T-cell (primary cell): ENCODE measurements at regions not wholly inside any gene's neighbourhood (a gene's known extent, or its start where the extent isn't known, plus 50 kb on each side); places are given as distances from the start of the nearest gene placed in this dataset.

ENCODE experiments used
- ATAC-seq, 4 experiments: fragments of 200-7000 bp in 3 of 4; fragments of 150-1000 bp in 1 of 4; cut with Tn5 transposase; replicated peaks in 1 of 4; 1 replicate in 3 of 4; 2 replicates in 1 of 4; pipeline ENCODE4 v1.10.0; 2021; ENCODE audit warnings: moderate library complexity in 3 of 4, mild to moderate bottlenecking in 2 of 4, moderate number of reproducible peaks in 1 of 4
- CTCF ChIA-PET, 2 donors: fragments of 300-600 bp; sonication (Branson Sonifier 250); formaldehyde crosslinking; loops; one replicate each; lab custom pipeline; 2022; ENCODE audit warnings: antibody characterized with exemption in 2 of 2; lab: Charles Lee
- POLR2A ChIA-PET, 2 donors: fragments of 300-600 bp; sonication (Branson Sonifier 250); formaldehyde crosslinking; loops; one replicate each; lab custom pipeline; 2022; ENCODE audit warnings: antibody characterized with exemption in 2 of 2; lab: Charles Lee
- DNase-seq, 35 experiments: peaks; one replicate each; pipeline versions ENCODE4 v3.0.0 to v3.0.0-alpha.2; 2013 to 2023
- H3K27ac ChIP-seq: one replicate; pipeline ENCODE4 v1.5.1; 2013; ENCODE audit warnings: low read length
- H3K27me3 ChIP-seq, 2 experiments: replicated peaks in 1 of 2; 1 replicate in 1 of 2; 2 replicates in 1 of 2; pipeline versions ENCODE4 v1.6.1 to v1.7.0; 2013; ENCODE audit warnings: low read length in 1 of 2, mixed read lengths in 1 of 2; ENCODE audit not compliant: control insufficient read depth in 2 of 2, insufficient read depth in 2 of 2; ENCODE audit errors: extremely low read depth in 1 of 2
- H3K36me3 ChIP-seq, 2 donors: 1 replicate in 1 of 2; 2 replicates in 1 of 2; pipeline versions ENCODE4 v1.6.1 to v1.7.0; 2013; ENCODE audit warnings: low read length in 1 of 2; ENCODE audit not compliant: control insufficient read depth in 2 of 2, insufficient read depth in 1 of 2; ENCODE audit errors: extremely low read depth in 1 of 2
- H3K4me1 ChIP-seq, 2 experiments: 1 replicate in 1 of 2; 2 replicates in 1 of 2; pipeline versions ENCODE4 v1.6.1 to v1.7.0; 2013; ENCODE audit warnings: low read length in 2 of 2, mixed read lengths in 1 of 2; ENCODE audit not compliant: insufficient read depth in 2 of 2, control insufficient read depth in 1 of 2; ENCODE audit errors: extremely low read depth in 1 of 2
- H3K4me3 ChIP-seq, 2 donors: 1 replicate in 1 of 2; 2 replicates in 1 of 2; pipeline versions ENCODE4 v1.5.1 to v1.7.0; 2013; ENCODE audit warnings: mild to moderate bottlenecking in 2 of 2, low read length in 1 of 2, moderate library complexity in 1 of 2; ENCODE audit not compliant: control insufficient read depth in 1 of 2; ENCODE audit errors: extremely low read depth in 1 of 2
- H3K9me3 ChIP-seq: 2 replicates; pipeline ENCODE4 v1.7.0; 2013
- H3K27ac Mint-ChIP-seq, 2 donors: one replicate each; pipeline ENCODE4 v1.8.0; 2020 to 2021; ENCODE audit warnings: mild to moderate bottlenecking in 2 of 2, mixed read lengths in 2 of 2
- H3K27me3 Mint-ChIP-seq, 2 donors: one replicate each; pipeline ENCODE4 v1.8.0; 2021 to 2022; ENCODE audit warnings: mixed read lengths in 2 of 2
- H3K36me3 Mint-ChIP-seq: one replicate; pipeline ENCODE4 v1.8.0; 2021; ENCODE audit warnings: mixed read lengths
- H3K4me1 Mint-ChIP-seq, 3 donors: one replicate each; pipeline ENCODE4 v1.8.0; 2020 to 2022; ENCODE audit warnings: mixed read lengths in 3 of 3, mild to moderate bottlenecking in 1 of 3
- H3K4me3 Mint-ChIP-seq, 3 donors: one replicate each; pipeline ENCODE4 v1.8.0; 2020 to 2022; ENCODE audit warnings: mild to moderate bottlenecking in 3 of 3, mixed read lengths in 3 of 3, moderate library complexity in 3 of 3
- H3K9me3 Mint-ChIP-seq, 3 donors: one replicate each; pipeline ENCODE4 v1.8.0; 2020 to 2022; ENCODE audit warnings: mixed read lengths in 3 of 3
- WGBS: methylation state at CpG from one replicate; pipeline ENCODE4 v1.1.5; 2013; ENCODE audit warnings: missing lambda C conversion rate; ENCODE audit not compliant: insufficient coverage; 5-methylcytosine and 5-hydroxymethylcytosine counted together

- no peak for DNase-seq
- H3K4me1 Mint-ChIP-seq: peaks cover 0 to 6% (median 0%) of the 10 kb centered on the region in 3 donors
- no peak for ATAC-seq
Observed at GRCh38 chr15:59873644-59874272, 130.4 kb upstream of the FOXB1 start.

GRCh38 chr15:59867086-59867855 lies 136.8 kb upstream of the FOXB1 start:
- Mint-ChIP-seq H3K4me3 (no peak overlapping the region), H3K36me3 (no peaks in the 10 kb centered on the region), H3K9me3 (no peaks in the 10 kb centered on the region), H3K27me3 (peaks cover 0 to 7% of the 10 kb centered on the region in 2 donors), H3K4me1 (no peaks in the 10 kb centered on the region), H3K27ac (no peak overlapping the region)
- Histone ChIP-seq H3K4me3 (no peak overlapping the region), H3K27me3 (no peaks in the 10 kb centered on the region), H3K4me1 (no peaks in the 10 kb centered on the region), H3K27ac (no peak overlapping the region), H3K9me3 (no peaks in the 10 kb centered on the region), H3K36me3 (no peaks in the 10 kb centered on the region)
- POLR2A ChIA-PET: interaction anchor here in 1 of 2 donors (0.5 to 0.9 kb wide), 2 partner anchors 10 to 1291 kb away, joined by 3 to 4 read pairs; no protein-coding TSS in a partner anchor
- DNase-seq (no peak), ATAC-seq (no peak)
- WGBS: no CpG with 5 or more reads among the region's 5 CpGs
- CTCF ChIA-PET: no interaction called here

More at GRCh38 chr15:59873644-59874272, 130.4 kb upstream of the FOXB1 start:
- Histone ChIP-seq H3K27ac (no peak overlapping the region), H3K27me3 (peaks cover 0 to 3% of the 10 kb centered on the region in 2 experiments), H3K4me1 (no peaks in the 10 kb centered on the region), H3K9me3 (no peaks in the 10 kb centered on the region), H3K4me3 (no peak overlapping the region), H3K36me3 (no peaks in the 10 kb centered on the region)
- H3K4me3 Mint-ChIP-seq: no peak overlapping the region
- 43% methylated on average over 1 of the region's 3 CpGs for WGBS
- no peaks in the 10 kb centered on the region for H3K9me3 Mint-ChIP-seq
- ChIA-PET CTCF (no interaction called here), POLR2A (no interaction called here)
- H3K27ac Mint-ChIP-seq: no peak overlapping the region
- peaks cover 0 to 9% of the 10 kb centered on the region in 2 donors for H3K27me3 Mint-ChIP-seq
- no peaks in the 10 kb centered on the region for H3K36me3 Mint-ChIP-seq

- ChIA-PET CTCF (no interaction called here), POLR2A (interaction anchor here in 1 of 2 donors (0.5 kb wide), 1 partner anchor 9 kb away, joined by 4 read pairs; no protein-coding TSS in a partner anchor)
- Mint-ChIP-seq H3K4me3 (no peak overlapping the region), H3K4me1 (no peaks in the 10 kb centered on the region), H3K27ac (no peak overlapping the region), H3K36me3 (no peaks in the 10 kb centered on the region), H3K9me3 (no peaks in the 10 kb centered on the region), H3K27me3 (peaks cover 0 to 7% of the 10 kb centered on the region in 2 donors)
- H3K36me3 ChIP-seq: no peaks in the 10 kb centered on the region
- ATAC-seq: no peak
- no peaks in the 10 kb centered on the region for H3K4me1 ChIP-seq
- 80% methylated on average over 1 of the region's 4 CpGs for WGBS
- H3K27me3 ChIP-seq: no peaks in the 10 kb centered on the region
- H3K9me3 ChIP-seq: no peaks in the 10 kb centered on the region
- no peak overlapping the region for H3K27ac ChIP-seq
- no peak for DNase-seq
- H3K4me3 ChIP-seq: no peak overlapping the region
Observed at GRCh38 chr15:59866642-59867041, 137.5 kb upstream of the FOXB1 start.

GRCh38 chr15:59862191-59863155 lies 141.6 kb upstream of the FOXB1 start:
- POLR2A ChIA-PET: interaction anchor here in 1 of 2 donors (0.7 kb wide), 1 partner anchor 14 kb away, joined by 8 read pairs; no protein-coding TSS in a partner anchor
- Histone ChIP-seq H3K4me1 (no peaks in the 10 kb centered on the region), H3K27ac (no peak overlapping the region), H3K27me3 (peaks cover 0 to 5% of the 10 kb centered on the region in 2 experiments), H3K9me3 (no peaks in the 10 kb centered on the region), H3K4me3 (no peak overlapping the region), H3K36me3 (no peaks in the 10 kb centered on the region)
- 61% methylated on average over 4 of the region's 9 CpGs for WGBS
- no peak overlapping the region for H3K27ac Mint-ChIP-seq
- H3K9me3 Mint-ChIP-seq: no peaks in the 10 kb centered on the region
- DNase-seq (no peak), ATAC-seq (no peak)
- CTCF ChIA-PET: no interaction called here
- no peak overlapping the region for H3K4me3 Mint-ChIP-seq
- no peaks in the 10 kb centered on the region for H3K36me3 Mint-ChIP-seq
- H3K27me3 Mint-ChIP-seq: peaks cover 6 to 15% of the 10 kb centered on the region in 2 donors
- H3K4me1 Mint-ChIP-seq: no peaks in the 10 kb centered on the region

GRCh38 chr15:59847968-59848367 lies 156.1 kb upstream of the FOXB1 start:
- Mint-ChIP-seq H3K9me3 (no peaks in the 10 kb centered on the region), H3K4me1 (peaks cover 0 to 5% (median 0%) of the 10 kb centered on the region in 3 donors), H3K27ac (no peak overlapping the region), H3K27me3 (peaks cover 0 to 3% of the 10 kb centered on the region in 2 donors), H3K4me3 (no peak overlapping the region), H3K36me3 (no peaks in the 10 kb centered on the region)
- H3K27ac ChIP-seq: no peak overlapping the region
- ChIA-PET POLR2A (no interaction called here), CTCF (interaction anchor here in 1 of 2 donors (0.6 kb wide), 1 partner anchor 842 kb away, joined by 3 read pairs; no protein-coding TSS in a partner anchor)
- no peaks in the 10 kb centered on the region for H3K4me1 ChIP-seq
- H3K9me3 ChIP-seq: no peaks in the 10 kb centered on the region
- DNase-seq (no peak), ATAC-seq (no peak)
- 80% methylated on average over 2 of the region's 3 CpGs for WGBS
- H3K4me3 ChIP-seq: no peak overlapping the region
- H3K36me3 ChIP-seq: no peaks in the 10 kb centered on the region
- peaks cover 0 to 6% of the 10 kb centered on the region in 2 experiments for H3K27me3 ChIP-seq
